ENCODE measurements at regions not wholly inside any gene's neighbourhood (a gene's known extent, or its start where the extent isn't known, plus 50 kb on each side); places are given as distances from the start of the nearest gene placed in this dataset.

DNA sequence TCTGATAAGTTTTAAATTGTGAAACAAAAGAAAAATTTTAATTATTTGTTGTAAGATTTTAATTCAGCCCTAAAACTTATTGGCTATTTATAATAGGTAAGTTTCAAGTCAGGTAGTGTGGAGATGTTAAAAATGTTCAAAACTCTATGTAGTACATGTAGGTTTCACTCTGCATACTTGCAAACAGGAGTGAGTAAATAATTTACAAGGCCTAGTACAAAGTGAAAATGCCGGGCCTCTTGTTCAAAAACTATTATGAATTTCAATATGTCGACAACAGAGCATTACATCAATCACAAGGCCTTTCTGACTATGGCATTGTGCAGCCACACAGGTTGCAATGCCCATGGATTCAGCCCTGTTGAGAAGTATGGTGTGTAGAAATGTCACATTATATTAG lies 80.9 kb upstream of the GRIK2 start:
- no peak for DNase-seq

DNA sequence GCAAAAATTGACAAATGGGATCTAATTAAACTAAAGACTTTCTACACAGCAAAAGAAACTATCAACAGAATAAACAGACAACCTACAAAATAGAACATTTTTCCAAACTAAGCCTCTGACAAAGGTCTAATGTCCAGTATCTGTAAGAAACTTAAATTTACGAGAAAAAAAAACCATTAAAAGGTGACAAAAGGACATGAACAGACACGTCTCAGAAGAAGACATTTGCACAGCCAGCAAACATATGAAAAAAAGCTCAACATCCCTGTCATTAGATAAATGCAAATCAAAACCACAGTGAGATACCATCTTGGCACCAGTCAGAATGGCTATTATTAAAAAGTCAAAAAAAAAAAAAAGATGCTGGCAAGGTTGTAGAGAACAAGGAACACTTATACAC lies 70.6 kb upstream of the GRIK2 start:
- no peak for DNase-seq

DNA sequence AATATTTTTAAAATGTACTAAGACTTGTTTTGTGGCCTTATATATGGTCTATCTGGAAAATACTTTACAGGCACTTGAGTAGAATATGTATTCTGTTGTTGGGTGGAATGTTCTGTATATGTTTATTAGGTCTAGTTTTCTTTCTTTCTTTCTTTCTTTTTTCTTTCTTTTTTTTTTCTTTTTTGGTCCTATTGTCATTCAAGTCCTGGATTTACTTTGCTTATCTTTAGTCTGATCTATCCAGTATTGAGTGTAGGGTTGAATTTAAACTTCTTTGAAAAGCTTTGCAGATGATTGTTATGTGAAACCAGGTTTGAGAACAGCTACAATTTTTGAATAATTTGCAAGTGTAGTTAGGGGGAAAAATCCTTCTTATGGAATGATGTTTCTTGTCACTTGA lies 67.1 kb upstream of the GRIK2 start:
- DNase-seq: no peak

DNA sequence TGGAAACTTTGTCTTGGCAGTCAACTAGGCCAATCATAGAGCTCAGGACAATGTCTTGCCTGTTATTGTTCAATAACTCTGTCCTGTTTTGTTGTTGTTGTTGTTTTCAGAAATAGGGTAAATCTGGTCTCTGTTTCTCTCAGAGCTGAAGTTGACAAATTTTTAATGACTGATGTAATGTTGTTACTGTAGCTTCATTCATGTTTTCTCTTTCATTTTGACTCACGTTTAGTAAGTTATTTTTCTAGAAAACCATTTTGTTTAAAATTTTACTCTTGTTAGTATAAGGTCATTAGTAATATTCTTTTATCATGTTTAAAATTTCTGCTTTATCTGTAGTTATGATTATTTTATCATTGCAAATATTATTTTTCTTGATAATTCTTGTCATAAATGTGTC lies 51.6 kb upstream of the GRIK2 start:
- DNase-seq: no peak
